SK-N-SH (cell line): ENCODE measurements at regions not wholly inside any gene's neighbourhood (a gene's known extent, or its start where the extent isn't known, plus 50 kb on each side); places are given as distances from the start of the nearest gene placed in this dataset.

Source experiments
- CTCF ChIA-PET: fragments of 300-600, 350-600 bp; formaldehyde crosslinking; extraction: SDS; loops from one replicate; lab custom pipeline; 2021; lab: Yijun Ruan, JAX
- POLR2A ChIA-PET: fragments of 350-600 bp; sonication (Branson Sonifier 250); formaldehyde crosslinking; extraction: SDS; loops from one replicate; lab custom pipeline; 2020; ENCODE audit warnings: antibody characterized with exemption, inconsistent platforms; lab: Yijun Ruan, JAX
- DNase-seq: peaks from one replicate; pipeline ENCODE4 v3.0.0; 2012
- H2AFZ ChIP-seq: fragments of 200-600 bp; sonication (generic); 2 replicates; pipeline ENCODE4 v1.8.1; 2016; ENCODE audit warnings: antibody characterized with exemption, mild to moderate bottlenecking, low read depth
- H3F3A ChIP-seq: fragments of 200-600 bp; sonication (generic); replicated peaks from 2 replicates; pipeline ENCODE3; 2016; ENCODE audit warnings: antibody characterized with exemption, mild to moderate bottlenecking; ENCODE audit not compliant: insufficient read depth
- H3K27ac ChIP-seq, 2 experiments: fragments of 200-500 bp in 1 of 2; fragments of 200-600 bp in 1 of 2; sonication (Bioruptor generic) in 1 of 2; sonication (generic), shearing (Covaris generic) in 1 of 2; 2 replicates each; pipeline versions ENCODE4 v1.5.1 to v1.6.1; 2014 to 2016; ENCODE audit warnings: low read depth in 2 of 2, inconsistent platforms in 1 of 2, low read length in 1 of 2, mild to moderate bottlenecking in 1 of 2, mixed read lengths in 1 of 2
- H3K27me3 ChIP-seq: fragments of 200-600 bp; sonication (generic), shearing (Covaris generic); 2 replicates; pipeline ENCODE4 v1.6.1; 2016; ENCODE audit warnings: mixed run types; ENCODE audit not compliant: insufficient read depth
- H3K36me3 ChIP-seq, 2 experiments: fragments of 200-500 bp in 1 of 2; fragments of 200-600 bp in 1 of 2; sonication (Bioruptor generic) in 1 of 2; sonication (generic) in 1 of 2; replicated peaks in 1 of 2; 2 replicates each; pipeline versions ENCODE3 to v1.5.1; 2014 to 2016; ENCODE audit warnings: low read length in 1 of 2, mild to moderate bottlenecking in 1 of 2; ENCODE audit not compliant: insufficient read depth in 2 of 2, control insufficient read depth in 1 of 2
- H3K4me1 ChIP-seq, 2 experiments: fragments of 200-500 bp in 1 of 2; fragments of 200-600 bp in 1 of 2; sonication (Bioruptor generic) in 1 of 2; sonication (generic), shearing (Covaris generic) in 1 of 2; 2 replicates each; pipeline versions ENCODE4 v1.5.1 to v1.6.1; 2014 to 2016; ENCODE audit warnings: low read depth in 1 of 2, low read length in 1 of 2, mixed run types in 1 of 2; ENCODE audit not compliant: insufficient read depth in 2 of 2, control insufficient read depth in 1 of 2
- H3K4me2 ChIP-seq: fragments of 200-600 bp; sonication (generic), shearing (Covaris generic); 2 replicates; pipeline ENCODE4 v1.6.1; 2017; ENCODE audit warnings: mixed run types
- H3K4me3 ChIP-seq, 2 experiments: fragments of 200-500 bp in 1 of 2; fragments of 200-600 bp in 1 of 2; sonication (Bioruptor generic) in 1 of 2; sonication (generic), shearing (Covaris generic) in 1 of 2; 2 replicates each; pipeline versions ENCODE4 v1.5.1 to v1.8.1; 2014 to 2016; ENCODE audit warnings: low read depth in 2 of 2, inconsistent platforms in 1 of 2, low read length in 1 of 2, mild to moderate bottlenecking in 1 of 2, mixed read lengths in 1 of 2, moderate library complexity in 1 of 2
- H3K79me2 ChIP-seq: fragments of 200-600 bp; sonication (generic); 2 replicates; pipeline ENCODE4 v1.8.1; 2017; ENCODE audit warnings: mild to moderate bottlenecking; ENCODE audit not compliant: insufficient read depth
- H3K9ac ChIP-seq: fragments of 200-600 bp; sonication (generic); 2 replicates; pipeline ENCODE4 v1.6.1; 2017; ENCODE audit warnings: mixed run types
- H3K9me2 ChIP-seq: fragments of 200-600 bp; sonication (generic); 2 replicates; pipeline ENCODE4 v1.6.1; 2017; ENCODE audit warnings: mixed run types
- H3K9me3 ChIP-seq: fragments of 200-600 bp; sonication (generic); 2 replicates; pipeline ENCODE4 v1.6.1; 2017; ENCODE audit warnings: mixed run types, mild to moderate bottlenecking, moderate library complexity
- H4K20me1 ChIP-seq: fragments of 200-600 bp; sonication (generic); 2 replicates; pipeline ENCODE4 v1.6.1; 2017; ENCODE audit warnings: mild to moderate bottlenecking, mixed run types; ENCODE audit not compliant: insufficient read depth
- CHD2 ChIP-seq: fragments of 150-350 bp; IDR thresholded peaks from 2 replicates; pipeline ENCODE4 v1.6.1; 2018; ENCODE audit warnings: low read length; ENCODE audit not compliant: partially characterized antibody
- ELF1 ChIP-seq: IDR thresholded peaks from 2 replicates; pipeline ENCODE4 v1.4.0; 2012
- EZH2phosphoT487 ChIP-seq: fragments of 200-600 bp; sonication (generic); IDR thresholded peaks from 2 replicates; pipeline ENCODE4 v1.6.1; 2017; ENCODE audit warnings: low read depth, mixed run types, mild to moderate bottlenecking, antibody characterized with exemption, moderate library complexity, borderline replicate concordance
- FOXJ3 ChIP-seq: sonication (generic); formaldehyde crosslinking; IDR thresholded peaks from 2 replicates; pipeline ENCODE4 v1.5.1; 2020; ENCODE audit warnings: mild to moderate bottlenecking, missing genetic modification reagents
- FOXM1 ChIP-seq: IDR thresholded peaks from 2 replicates; pipeline ENCODE4 v1.4.0; 2012; ENCODE audit warnings: low read depth, mild to moderate bottlenecking
- GABPA ChIP-seq: IDR thresholded peaks from 2 replicates; pipeline ENCODE4 v1.4.0; 2012; ENCODE audit warnings: low read depth, mild to moderate bottlenecking
- JUND ChIP-seq: IDR thresholded peaks from 2 replicates; pipeline ENCODE4 v1.4.0; 2012
- MAX ChIP-seq: IDR thresholded peaks from 2 replicates; pipeline ENCODE4 v1.4.0; 2012; ENCODE audit warnings: low read depth
- MEF2A ChIP-seq: IDR thresholded peaks from 2 replicates; pipeline ENCODE4 v1.4.0; 2012; ENCODE audit warnings: low read depth, borderline replicate concordance
- MXI1 ChIP-seq: IDR thresholded peaks from 2 replicates; pipeline ENCODE4 v1.6.1; 2012; ENCODE audit warnings: mild to moderate bottlenecking, low read depth, low read length, improper control_type of control experiment
- NFIC ChIP-seq: IDR thresholded peaks from 2 replicates; pipeline ENCODE4 v1.4.0; 2012; ENCODE audit warnings: borderline replicate concordance
- NRF1 ChIP-seq: IDR thresholded peaks from 2 replicates; pipeline ENCODE4 v1.6.1; 2012; ENCODE audit warnings: low read depth, mild to moderate bottlenecking, low read length
- PBX3 ChIP-seq: IDR thresholded peaks from 2 replicates; pipeline ENCODE4; 2012
- POLR2AphosphoS5 ChIP-seq: IDR thresholded peaks from 2 replicates; pipeline ENCODE4 v1.6.1; 2012; ENCODE audit warnings: low read depth, low read length
- RAD21 ChIP-seq: IDR thresholded peaks from 2 replicates; pipeline ENCODE4 v1.6.1; 2012; ENCODE audit warnings: mild to moderate bottlenecking, low read length
- RCOR1 ChIP-seq: fragments of 150-350 bp; IDR thresholded peaks from 2 replicates; pipeline ENCODE4 v1.6.1; 2017; ENCODE audit warnings: antibody characterized with exemption, low read length
- RFX5 ChIP-seq: IDR thresholded peaks from 2 replicates; pipeline ENCODE4 v1.6.1; 2012; ENCODE audit warnings: mild to moderate bottlenecking, improper control_type of control experiment, low read length
- SMC3 ChIP-seq: IDR thresholded peaks from 2 replicates; pipeline ENCODE4 v1.6.1; 2012; ENCODE audit warnings: low read depth, low read length, improper control_type of control experiment
- TCF12 ChIP-seq: IDR thresholded peaks from 2 replicates; pipeline ENCODE4 v1.4.0; 2012
- TEAD4 ChIP-seq: IDR thresholded peaks from 2 replicates; pipeline ENCODE4 v1.4.0; 2012; ENCODE audit warnings: mild to moderate bottlenecking, borderline replicate concordance; ENCODE audit not compliant: insufficient read depth
- YY1 ChIP-seq: IDR thresholded peaks from 2 replicates; pipeline ENCODE4 v1.4.0; 2012; ENCODE audit warnings: low read depth, mild to moderate bottlenecking
- WGBS: methylation state at CpG from one replicate; pipeline ENCODE4 v1.1.6; 2017; ENCODE audit warnings: low lambda C conversion rate; 5-methylcytosine and 5-hydroxymethylcytosine counted together
- TF ChIP-seq, protein P1 (sequence below): fragments of 150-350 bp; IDR thresholded peaks from 2 replicates; pipeline ENCODE4 v1.6.1; 2017; ENCODE audit warnings: antibody characterized with exemption, low read length, low read depth, borderline replicate concordance
- TF ChIP-seq, protein P2 (sequence below): fragments of 200-600 bp; sonication (generic); IDR thresholded peaks from 2 replicates; pipeline ENCODE4 v1.6.1; 2017; ENCODE audit warnings: antibody characterized with exemption, mild to moderate bottlenecking, moderate library complexity

DNA sequence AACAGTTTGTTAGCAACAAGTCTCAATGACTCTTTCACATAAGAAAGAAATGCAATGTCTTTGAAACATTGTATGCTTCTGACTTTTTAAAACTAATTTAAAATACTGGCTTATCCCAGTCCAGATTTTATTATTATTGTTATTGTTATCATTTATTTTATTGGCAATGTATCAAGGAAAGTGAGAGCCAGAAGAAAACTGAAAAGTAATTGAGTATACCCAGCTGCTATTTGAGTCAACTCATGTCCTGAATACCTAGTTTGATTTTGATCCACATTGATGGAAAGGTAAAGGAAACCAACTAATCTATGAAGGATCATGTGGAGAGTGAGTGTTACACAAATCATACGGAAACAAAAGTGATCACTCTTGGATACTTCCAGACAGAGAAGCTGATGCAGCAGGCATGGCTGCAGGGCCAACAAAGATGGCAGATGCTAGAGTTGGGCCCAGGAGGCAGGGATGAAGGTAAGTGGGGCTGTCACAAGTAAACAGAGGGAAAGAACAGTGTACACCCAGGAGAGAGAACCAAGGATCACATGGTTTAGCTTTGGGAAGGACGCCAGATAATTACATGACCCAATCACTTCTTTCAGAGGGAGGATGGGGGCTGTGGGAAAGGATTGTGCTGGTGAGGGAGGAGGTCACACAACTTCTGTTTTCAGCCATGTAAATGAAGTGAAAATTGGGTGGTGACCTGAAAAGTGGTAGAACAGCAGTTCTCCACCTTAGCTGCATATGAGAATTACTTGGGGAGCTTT lies 179.2 kb upstream of the NAMPT start:
- H3K9me2 ChIP-seq = no peaks in the 10 kb centered on the region
- no peak overlapping the region for H2AFZ ChIP-seq
- H3K27ac ChIP-seq = no peak overlapping the region
- DNase-seq = no peak
- H3K4me2 ChIP-seq = no peak overlapping the region
- no peaks in the 10 kb centered on the region for H3K79me2 ChIP-seq
- H3K36me3 ChIP-seq = no peaks in the 10 kb centered on the region
- no peaks in the 10 kb centered on the region for H4K20me1 ChIP-seq
- TF ChIP-seq GABPA (no peak), JUND (no peak), RFX5 (no peak), POLR2AphosphoS5 (no peak), MEF2A (no peak), RCOR1 (no peak), TCF12 (no peak), ELF1 (no peak), EZH2phosphoT487 (no peak), FOXJ3 (CRISPR knock-in tag) (no peak), RAD21 (no peak), MAX (no peak), YY1 (no peak), NRF1 (no peak), PBX3 (no peak)
- TF ChIP-seq, protein P1, sequence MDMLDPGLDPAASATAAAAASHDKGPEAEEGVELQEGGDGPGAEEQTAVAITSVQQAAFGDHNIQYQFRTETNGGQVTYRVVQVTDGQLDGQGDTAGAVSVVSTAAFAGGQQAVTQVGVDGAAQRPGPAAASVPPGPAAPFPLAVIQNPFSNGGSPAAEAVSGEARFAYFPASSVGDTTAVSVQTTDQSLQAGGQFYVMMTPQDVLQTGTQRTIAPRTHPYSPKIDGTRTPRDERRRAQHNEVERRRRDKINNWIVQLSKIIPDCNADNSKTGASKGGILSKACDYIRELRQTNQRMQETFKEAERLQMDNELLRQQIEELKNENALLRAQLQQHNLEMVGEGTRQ = no peak
- H3K4me3 ChIP-seq = no peak overlapping the region
- H3K4me1 ChIP-seq = peaks cover 0 to 4% of the 10 kb centered on the region in 2 experiments; a peak in 1 of 4 replicates
- CTCF ChIA-PET = interaction anchor here (0.8 to 10.7 kb wide), 8 partner anchors 12 to 807 kb away, joined by 3 to 395 read pairs (median 4); no protein-coding TSS in a partner anchor
- no peak overlapping the region for H3K9ac ChIP-seq
- H3F3A ChIP-seq = no peaks in the 10 kb centered on the region
- POLR2A ChIA-PET = no interaction called here
- H3K9me3 ChIP-seq = no peaks in the 10 kb centered on the region
- WGBS = 71% methylated on average over 2 of the region's 2 CpGs
- no peaks in the 10 kb centered on the region for H3K27me3 ChIP-seq

DNA sequence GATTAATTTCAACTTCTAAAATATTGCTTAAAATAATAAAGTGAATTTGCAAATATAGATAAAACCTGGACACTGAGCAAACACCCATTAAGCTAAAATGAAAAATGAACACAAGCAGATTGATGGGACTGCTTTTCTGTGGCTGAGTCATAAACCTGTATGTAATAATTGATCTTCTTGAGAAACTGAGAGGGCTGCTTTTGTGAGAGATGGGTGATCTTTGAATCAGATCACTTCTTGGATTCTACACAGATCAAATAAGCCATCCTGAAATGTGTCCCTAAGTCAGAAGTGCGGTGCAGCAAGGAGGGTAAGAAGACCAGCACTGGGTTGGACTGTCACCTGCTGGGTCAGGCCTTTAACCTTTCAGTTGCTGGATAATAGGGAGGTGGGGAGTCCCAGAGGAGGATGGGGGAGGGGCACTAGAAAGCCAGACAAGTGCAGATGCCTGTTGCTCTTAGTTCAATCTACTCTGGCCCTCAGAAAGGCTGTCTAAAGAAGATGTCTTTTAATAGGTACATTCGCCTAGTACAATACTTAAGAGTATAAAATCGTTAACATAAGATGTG lies 178.2 kb upstream of the NAMPT start:
- no peaks in the 10 kb centered on the region for H3K9me2 ChIP-seq
- peaks cover 4% of the 10 kb centered on the region for H3F3A ChIP-seq
- H3K9ac ChIP-seq = no peak overlapping the region
- no peaks in the 10 kb centered on the region for H3K79me2 ChIP-seq
- no peaks in the 10 kb centered on the region for H3K27me3 ChIP-seq
- H2AFZ ChIP-seq = peak overlapping the region; percentile 56; the same call in 1 of the 2 replicates
- H3K4me3 ChIP-seq = no peak overlapping the region
- ChIA-PET CTCF (interaction anchor here (0.6 to 10.7 kb wide), 41 partner anchors 9 to 590 kb away, joined by 3 to 395 read pairs (median 4); partner anchors contain the start of gene NAMPT), POLR2A (interaction anchor here (1.2 kb wide), 1 partner anchor 178 kb away, joined by 4 read pairs; the partner anchor contains the start of gene NAMPT)
- no peaks in the 10 kb centered on the region for H3K9me3 ChIP-seq
- peaks cover 0 to 4% of the 10 kb centered on the region in 2 experiments; a peak in 1 of 4 replicates for H3K4me1 ChIP-seq
- H3K27ac ChIP-seq = no peak overlapping the region
- H4K20me1 ChIP-seq = no peaks in the 10 kb centered on the region
- DNase-seq = no peak
- WGBS = 73% methylated on average over 3 of the region's 3 CpGs
- H3K36me3 ChIP-seq = no peaks in the 10 kb centered on the region
- H3K4me2 ChIP-seq = no peak overlapping the region
- TF ChIP-seq RFX5 = no peak
- TF ChIP-seq POLR2AphosphoS5 = no peak
- TF ChIP-seq JUND = no peak
- no peak for TF ChIP-seq FOXM1
- no peak for TF ChIP-seq YY1
- TF ChIP-seq, protein P1 = no peak
- no peak for TF ChIP-seq FOXJ3 (CRISPR knock-in tag)
- TF ChIP-seq NFIC = no peak
- TF ChIP-seq SMC3 = no peak
- TF ChIP-seq MXI1 = no peak
- TF ChIP-seq GABPA = no peak
- TF ChIP-seq CHD2 = no peak
- TF ChIP-seq, protein P2, sequence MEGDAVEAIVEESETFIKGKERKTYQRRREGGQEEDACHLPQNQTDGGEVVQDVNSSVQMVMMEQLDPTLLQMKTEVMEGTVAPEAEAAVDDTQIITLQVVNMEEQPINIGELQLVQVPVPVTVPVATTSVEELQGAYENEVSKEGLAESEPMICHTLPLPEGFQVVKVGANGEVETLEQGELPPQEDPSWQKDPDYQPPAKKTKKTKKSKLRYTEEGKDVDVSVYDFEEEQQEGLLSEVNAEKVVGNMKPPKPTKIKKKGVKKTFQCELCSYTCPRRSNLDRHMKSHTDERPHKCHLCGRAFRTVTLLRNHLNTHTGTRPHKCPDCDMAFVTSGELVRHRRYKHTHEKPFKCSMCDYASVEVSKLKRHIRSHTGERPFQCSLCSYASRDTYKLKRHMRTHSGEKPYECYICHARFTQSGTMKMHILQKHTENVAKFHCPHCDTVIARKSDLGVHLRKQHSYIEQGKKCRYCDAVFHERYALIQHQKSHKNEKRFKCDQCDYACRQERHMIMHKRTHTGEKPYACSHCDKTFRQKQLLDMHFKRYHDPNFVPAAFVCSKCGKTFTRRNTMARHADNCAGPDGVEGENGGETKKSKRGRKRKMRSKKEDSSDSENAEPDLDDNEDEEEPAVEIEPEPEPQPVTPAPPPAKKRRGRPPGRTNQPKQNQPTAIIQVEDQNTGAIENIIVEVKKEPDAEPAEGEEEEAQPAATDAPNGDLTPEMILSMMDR = no peak
- no peak for TF ChIP-seq TEAD4
